ENCODE measurements at regions not wholly inside any gene's neighbourhood (a gene's known extent, or its start where the extent isn't known, plus 50 kb on each side); places are given as distances from the start of the nearest gene placed in this dataset.
"Not testable (repeated sequence)": the region's sequence is repeated elsewhere in the genome, so short reads cannot be mapped to it uniquely, and the experiment has no call there.

- not testable (repeated sequence) for DNase-seq
Measured at GRCh38 chr15:83335542-83335941, 51.1 kb upstream of the BNC1 start.

GRCh38 chr15:83339396-83339795, 54.9 kb upstream of the BNC1 start:
- DNase-seq: no peak

GRCh38 chr15:83340087-83340486, 55.6 kb upstream of the BNC1 start:
- DNase-seq: no peak

GRCh38 chr15:83346342-83346741, 61.9 kb upstream of the BNC1 start:
- no peak for DNase-seq

GRCh38 chr15:83352119-83352518, 67.7 kb upstream of the BNC1 start:
- no peak for DNase-seq

GRCh38 chr15:83356501-83357399, 72.3 kb upstream of the BNC1 start:
- DNase-seq: peak; percentile 81

- DNase-seq: no peak
Measured at GRCh38 chr15:83358972-83359564, 74.6 kb upstream of the BNC1 start.

GRCh38 chr15:83362706-83363105, 78.2 kb upstream of the BNC1 start:
- no peak for DNase-seq

GRCh38 chr15:83364501-83364900, 80.0 kb upstream of the BNC1 start:
- DNase-seq: no peak

- peak; percentile 76 for DNase-seq
Measured at GRCh38 chr15:83365370-83365938, 81.0 kb upstream of the BNC1 start.

- DNase-seq: peak; percentile 84
Measured at GRCh38 chr15:83372434-83372891, 74.7 kb upstream of the SH3GL3 start.

GRCh38 chr15:83378921-83379578, 68.1 kb upstream of the SH3GL3 start:
- DNase-seq: no peak

- peak; percentile 85 for DNase-seq
Measured at GRCh38 chr15:83379579-83379959, 67.6 kb upstream of the SH3GL3 start.

GRCh38 chr15:83380059-83380458, 67.1 kb upstream of the SH3GL3 start:
- DNase-seq: peak; percentile 74

GRCh38 chr15:83380682-83381081, 66.5 kb upstream of the SH3GL3 start:
- peak; percentile 84 for DNase-seq

GRCh38 chr15:83383608-83384139, 63.5 kb upstream of the SH3GL3 start:
- not testable (repeated sequence) for DNase-seq

GRCh38 chr15:83396101-83396500, 51.0 kb upstream of the SH3GL3 start:
- no peak for DNase-seq
